CD14-positive monocyte (primary cell): ENCODE measurements at regions not wholly inside any gene's neighbourhood (a gene's known extent, or its start where the extent isn't known, plus 50 kb on each side); places are given as distances from the start of the nearest gene placed in this dataset.
A peak's percentile ranks its signal among the peaks of the same experiment; 100 is the strongest.

Source experiments
- DNase-seq, 3 donors: peaks; one replicate each; pipeline ENCODE4 v3.0.0-alpha.2; 2011 to 2022
- H2AFZ ChIP-seq: 2 replicates; pipeline ENCODE4 v1.6.0; 2012; ENCODE audit warnings: mild to moderate bottlenecking, low read depth, low read length, inconsistent platforms; ENCODE audit not compliant: insufficient read depth, poor library complexity, severe bottlenecking
- H3K27ac ChIP-seq, 2 donors: 1 replicate in 1 of 2; 2 replicates in 1 of 2; pipeline ENCODE4 v1.5.1; 2012 to 2013; ENCODE audit warnings: low read length in 2 of 2, control low read depth in 1 of 2, inconsistent platforms in 1 of 2, low read depth in 1 of 2, mild to moderate bottlenecking in 1 of 2
- H3K27me3 ChIP-seq, 2 donors: one replicate each; pipeline versions ENCODE4 v1.6.0 to v1.6.1; 2011 to 2013; ENCODE audit warnings: low read length in 2 of 2; ENCODE audit not compliant: control insufficient read depth in 2 of 2, insufficient read depth in 2 of 2
- H3K36me3 ChIP-seq, 2 donors: replicated peaks in 1 of 2; 1 replicate in 1 of 2; 2 replicates in 1 of 2; pipeline versions ENCODE4 v1.5.1 to v1.6.1; 2012 to 2013; ENCODE audit warnings: low read length in 2 of 2, control low read depth in 1 of 2, inconsistent platforms in 1 of 2, mild to moderate bottlenecking in 1 of 2; ENCODE audit not compliant: insufficient read depth in 2 of 2, control insufficient read depth in 1 of 2
- H3K4me1 ChIP-seq, 2 donors: 1 replicate in 1 of 2; 2 replicates in 1 of 2; pipeline versions ENCODE4 v1.5.1 to v1.6.1; 2012 to 2013; ENCODE audit warnings: low read length in 2 of 2, control low read depth in 1 of 2, inconsistent platforms in 1 of 2, mild to moderate bottlenecking in 1 of 2, moderate library complexity in 1 of 2; ENCODE audit not compliant: insufficient read depth in 2 of 2, control insufficient read depth in 1 of 2
- H3K4me2 ChIP-seq: replicated peaks from 2 replicates; pipeline ENCODE3; 2012; ENCODE audit warnings: low read length, moderate library complexity, mild to moderate bottlenecking; ENCODE audit not compliant: poor library complexity, severe bottlenecking; ENCODE audit errors: extremely low read depth
- H3K4me3 ChIP-seq, 3 experiments: fragments of 200-600 bp in 1 of 3; sonication (generic) in 1 of 3; replicated peaks in 1 of 3; 1 replicate in 2 of 3; 2 replicates in 1 of 3; pipeline ENCODE4 v1.5.1; 2011 to 2013; ENCODE audit warnings: low read length in 3 of 3, mild to moderate bottlenecking in 3 of 3, control low read depth in 2 of 3, low read depth in 2 of 3, inconsistent platforms in 1 of 3, moderate library complexity in 1 of 3
- H3K79me2 ChIP-seq: 2 replicates; pipeline ENCODE4 v1.6.0; 2012; ENCODE audit warnings: mild to moderate bottlenecking, control low read depth, inconsistent platforms, low read length, moderate library complexity; ENCODE audit not compliant: insufficient read depth
- H3K9ac ChIP-seq: 2 replicates; pipeline ENCODE4 v1.6.0; 2017; ENCODE audit warnings: low read length, mild to moderate bottlenecking; ENCODE audit not compliant: insufficient read depth, poor library complexity, severe bottlenecking
- H3K9me3 ChIP-seq, 2 donors: replicated peaks in 1 of 2; 1 replicate in 1 of 2; 2 replicates in 1 of 2; pipeline versions ENCODE4 v1.5.1 to v1.6.1; 2012 to 2013; ENCODE audit warnings: low read length in 2 of 2, control low read depth in 1 of 2; ENCODE audit not compliant: control insufficient read depth in 1 of 2, insufficient read depth in 1 of 2
- H4K20me1 ChIP-seq: 2 replicates; pipeline ENCODE4 v1.6.0; 2012; ENCODE audit warnings: mild to moderate bottlenecking, low read length, control low read depth, moderate library complexity; ENCODE audit not compliant: insufficient read depth
- H3K27ac Mint-ChIP-seq, 7 donors: one replicate each; pipeline ENCODE4 v1.8.0; 2020; ENCODE audit warnings: mild to moderate bottlenecking in 7 of 7, mixed read lengths in 7 of 7, moderate library complexity in 6 of 7, inconsistent platforms in 2 of 7
- H3K27me3 Mint-ChIP-seq, 3 donors: one replicate each; pipeline ENCODE4 v1.8.0; 2021 to 2022; ENCODE audit warnings: low read depth in 3 of 3, mild to moderate bottlenecking in 3 of 3, mixed read lengths in 3 of 3, moderate library complexity in 3 of 3, inconsistent platforms in 1 of 3
- H3K36me3 Mint-ChIP-seq, 2 donors: one replicate each; pipeline ENCODE4 v1.8.0; 2020; ENCODE audit warnings: mixed read lengths in 2 of 2, inconsistent platforms in 1 of 2, mild to moderate bottlenecking in 1 of 2
- H3K4me1 Mint-ChIP-seq: one replicate; pipeline ENCODE4 v1.8.0; 2020; ENCODE audit warnings: mild to moderate bottlenecking, mixed read lengths
- H3K4me3 Mint-ChIP-seq, 2 donors: one replicate each; pipeline ENCODE4 v1.8.0; 2020; ENCODE audit warnings: mild to moderate bottlenecking in 2 of 2, mixed read lengths in 2 of 2, moderate library complexity in 1 of 2
- H3K9me3 Mint-ChIP-seq, 7 donors: one replicate each; pipeline ENCODE4 v1.8.0; 2020 to 2022; ENCODE audit warnings: mixed read lengths in 7 of 7, mild to moderate bottlenecking in 6 of 7, moderate library complexity in 6 of 7, inconsistent platforms in 2 of 7
- WGBS: methylation state at CpG from one replicate; pipeline ENCODE4 v1.1.5; 2013; ENCODE audit warnings: missing lambda C conversion rate; ENCODE audit not compliant: insufficient coverage; 5-methylcytosine and 5-hydroxymethylcytosine counted together
- intact Hi-C, 2 donors: fragments of 100-400 bp; cut with micrococcal nuclease; formaldehyde crosslinking; loops; one replicate each; pipeline versions ENCODE4 v1.15.0 to v1.15.1; 2023
- TF ChIP-seq, protein P1 (sequence below): fragments of 200-600 bp; IDR thresholded peaks from one replicate; pipeline ENCODE4 v1.8.0; 2022; ENCODE audit warnings: antibody characterized with exemption, mild to moderate bottlenecking

DNA sequence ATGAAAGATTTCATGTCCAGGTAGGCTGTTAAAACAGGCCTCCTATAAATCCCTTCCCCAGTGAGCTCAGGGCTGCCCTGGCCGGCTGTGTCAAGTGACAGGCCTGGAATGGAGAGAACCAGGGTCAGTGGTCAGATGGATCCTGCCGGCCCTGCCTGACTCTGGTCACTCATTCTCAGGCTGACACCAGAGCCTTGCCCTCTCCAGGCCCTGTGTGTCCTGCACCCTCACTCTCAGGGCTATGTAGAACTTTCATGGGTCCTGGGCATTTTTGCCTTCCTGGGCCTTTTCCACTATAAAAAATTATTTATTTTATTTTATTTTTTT, 82.0 kb upstream of the RGPD5 start:
- no peak overlapping the region for H3K4me2 ChIP-seq
- no peaks in the 10 kb centered on the region for H3K4me1 ChIP-seq
- no peak for DNase-seq
- no peaks in the 10 kb centered on the region for H3K36me3 ChIP-seq
- H3K4me1 Mint-ChIP-seq, result no peaks in the 10 kb centered on the region
- TF ChIP-seq, protein P1, sequence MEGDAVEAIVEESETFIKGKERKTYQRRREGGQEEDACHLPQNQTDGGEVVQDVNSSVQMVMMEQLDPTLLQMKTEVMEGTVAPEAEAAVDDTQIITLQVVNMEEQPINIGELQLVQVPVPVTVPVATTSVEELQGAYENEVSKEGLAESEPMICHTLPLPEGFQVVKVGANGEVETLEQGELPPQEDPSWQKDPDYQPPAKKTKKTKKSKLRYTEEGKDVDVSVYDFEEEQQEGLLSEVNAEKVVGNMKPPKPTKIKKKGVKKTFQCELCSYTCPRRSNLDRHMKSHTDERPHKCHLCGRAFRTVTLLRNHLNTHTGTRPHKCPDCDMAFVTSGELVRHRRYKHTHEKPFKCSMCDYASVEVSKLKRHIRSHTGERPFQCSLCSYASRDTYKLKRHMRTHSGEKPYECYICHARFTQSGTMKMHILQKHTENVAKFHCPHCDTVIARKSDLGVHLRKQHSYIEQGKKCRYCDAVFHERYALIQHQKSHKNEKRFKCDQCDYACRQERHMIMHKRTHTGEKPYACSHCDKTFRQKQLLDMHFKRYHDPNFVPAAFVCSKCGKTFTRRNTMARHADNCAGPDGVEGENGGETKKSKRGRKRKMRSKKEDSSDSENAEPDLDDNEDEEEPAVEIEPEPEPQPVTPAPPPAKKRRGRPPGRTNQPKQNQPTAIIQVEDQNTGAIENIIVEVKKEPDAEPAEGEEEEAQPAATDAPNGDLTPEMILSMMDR, result no peak
- peaks cover 0 to 5% (median 0%) of the 10 kb centered on the region in 7 donors for H3K9me3 Mint-ChIP-seq
- H4K20me1 ChIP-seq, result no peaks in the 10 kb centered on the region
- 100% methylated on average over 2 of the region's 2 CpGs for WGBS
- H3K27ac ChIP-seq, result no peak overlapping the region
- H3K27ac Mint-ChIP-seq, result no peak overlapping the region
- no peaks in the 10 kb centered on the region for H3K79me2 ChIP-seq
- H3K4me3 ChIP-seq, result no peak overlapping the region
- peaks cover 0 to 6% (median 2%) of the 10 kb centered on the region in 3 donors for H3K27me3 Mint-ChIP-seq
- H3K36me3 Mint-ChIP-seq, result no peaks in the 10 kb centered on the region
- H3K9me3 ChIP-seq, result no peaks in the 10 kb centered on the region
- H3K4me3 Mint-ChIP-seq, result no peak overlapping the region
- no peaks in the 10 kb centered on the region for H3K27me3 ChIP-seq
- intact Hi-C loops, result loop anchor here in 1 of 2 donors (2.0 kb wide), 1 partner anchor 165 kb away; no protein-coding TSS in a partner anchor
- H3K9ac ChIP-seq, result no peak overlapping the region
- no peak overlapping the region for H2AFZ ChIP-seq

DNA sequence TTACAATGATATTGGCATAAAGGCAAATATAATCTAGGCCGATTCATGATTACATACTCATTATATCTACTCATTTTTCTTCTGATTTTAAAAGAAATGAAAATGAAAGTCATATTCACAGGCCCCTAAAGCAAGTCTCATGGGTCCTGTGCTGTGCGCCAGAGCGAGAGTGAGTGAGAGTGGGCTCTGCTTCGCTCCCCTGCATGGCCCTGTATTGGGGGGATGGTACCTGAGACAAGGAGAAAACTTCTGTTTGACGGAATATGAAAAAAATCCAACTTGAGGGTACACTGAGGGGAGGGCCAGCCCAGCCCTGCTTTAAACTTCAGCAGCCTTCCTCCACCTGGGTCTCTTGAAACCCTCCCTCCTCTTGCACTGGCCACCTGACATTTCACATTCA, 81.4 kb upstream of the RGPD5 start:
- H3K36me3 Mint-ChIP-seq, result no peaks in the 10 kb centered on the region

More for the DNA sequence above, 81.4 kb upstream of the RGPD5 start:
- Histone ChIP-seq H3K9ac (no peak overlapping the region), H3K27ac (no peak overlapping the region), H2AFZ (no peak overlapping the region), H3K36me3 (no peaks in the 10 kb centered on the region), H3K27me3 (no peaks in the 10 kb centered on the region), H3K4me2 (no peak overlapping the region), H3K9me3 (no peaks in the 10 kb centered on the region), H3K4me3 (no peak overlapping the region), H3K4me1 (no peaks in the 10 kb centered on the region), H3K79me2 (no peaks in the 10 kb centered on the region), H4K20me1 (no peaks in the 10 kb centered on the region)
- Mint-ChIP-seq H3K9me3 (peaks cover 0 to 11% (median 0%) of the 10 kb centered on the region in 7 donors), H3K27me3 (peaks cover 0 to 6% (median 2%) of the 10 kb centered on the region in 3 donors), H3K4me3 (no peak overlapping the region), H3K27ac (peak overlapping the region in 1 of 7 donors; percentile 46), H3K4me1 (no peaks in the 10 kb centered on the region)
- TF ChIP-seq, protein P1, result no peak
- no peak for DNase-seq
- no CpG with 5 or more reads among the region's 5 CpGs for WGBS
- intact Hi-C loops, result loop anchor here in 1 of 2 donors (2.0 kb wide), 1 partner anchor 166 kb away; no protein-coding TSS in a partner anchor
